ENCODE measurements at regions not wholly inside any gene's neighbourhood (a gene's known extent, or its start where the extent isn't known, plus 50 kb on each side); places are given as distances from the start of the nearest gene placed in this dataset.
A peak's percentile ranks its signal among the peaks of the same experiment; 100 is the strongest.

- TF ChIP-seq CTCF (IDR thresholded peaks at IDR 0.05; ENCODE audit: low read depth, low read length), result no peak
- no peak for DNase-seq (ENCODE audit: extremely low read depth, low read depth)
Measured at GRCh38 chrX:16458208-16458607, 191.8 kb upstream of the S100G start.

GRCh38 chrX:16459008-16459407 is 190.9 kb upstream of the S100G start:
- no peak for DNase-seq (ENCODE audit: extremely low read depth, low read depth)
- no peak for TF ChIP-seq CTCF (IDR thresholded peaks at IDR 0.05; ENCODE audit: low read depth, low read length)

GRCh38 chrX:16461968-16462367 is 188.0 kb upstream of the S100G start:
- TF ChIP-seq CTCF (IDR thresholded peaks at IDR 0.05; ENCODE audit: low read depth, low read length), result no peak
- no peak for DNase-seq (ENCODE audit: extremely low read depth, low read depth)

GRCh38 chrX:16462912-16463311 is 187.0 kb upstream of the S100G start:
- no peak for TF ChIP-seq CTCF (IDR thresholded peaks at IDR 0.05; ENCODE audit: low read depth, low read length)
- DNase-seq (ENCODE audit: extremely low read depth, low read depth), result peak; percentile 44

- no peak for TF ChIP-seq CTCF (IDR thresholded peaks at IDR 0.05; ENCODE audit: low read depth, low read length)
Measured at GRCh38 chrX:16464369-16464768, 185.6 kb upstream of the S100G start.

GRCh38 chrX:16465081-16465876 is 184.7 kb upstream of the S100G start:
- DNase-seq (ENCODE audit: extremely low read depth, low read depth), result no peak
- TF ChIP-seq CTCF (IDR thresholded peaks at IDR 0.05; ENCODE audit: low read depth, low read length), result no peak

More at GRCh38 chrX:16464369-16464768, 185.6 kb upstream of the S100G start:
- DNase-seq (ENCODE audit: extremely low read depth, low read depth), result no peak

GRCh38 chrX:16466640-16467432 is 183.1 kb upstream of the S100G start:
- DNase-seq (ENCODE audit: extremely low read depth, low read depth), result no peak
- no peak for TF ChIP-seq CTCF (IDR thresholded peaks at IDR 0.05; ENCODE audit: low read depth, low read length)
